CD14-positive monocyte (primary cell): ENCODE measurements at regions not wholly inside any gene's neighbourhood (a gene's known extent, or its start where the extent isn't known, plus 50 kb on each side); places are given as distances from the start of the nearest gene placed in this dataset.

Experiments used
- DNase-seq, 3 donors: peaks; one replicate each; pipeline ENCODE4 v3.0.0-alpha.2; 2011 to 2022
- H2AFZ ChIP-seq: 2 replicates; pipeline ENCODE4 v1.6.0; 2012; ENCODE audit warnings: mild to moderate bottlenecking, low read depth, low read length, inconsistent platforms; ENCODE audit not compliant: insufficient read depth, poor library complexity, severe bottlenecking
- H3K27ac ChIP-seq, 2 donors: 1 replicate in 1 of 2; 2 replicates in 1 of 2; pipeline ENCODE4 v1.5.1; 2012 to 2013; ENCODE audit warnings: low read length in 2 of 2, control low read depth in 1 of 2, inconsistent platforms in 1 of 2, low read depth in 1 of 2, mild to moderate bottlenecking in 1 of 2
- H3K27me3 ChIP-seq, 2 donors: one replicate each; pipeline versions ENCODE4 v1.6.0 to v1.6.1; 2011 to 2013; ENCODE audit warnings: low read length in 2 of 2; ENCODE audit not compliant: control insufficient read depth in 2 of 2, insufficient read depth in 2 of 2
- H3K36me3 ChIP-seq, 2 donors: replicated peaks in 1 of 2; 1 replicate in 1 of 2; 2 replicates in 1 of 2; pipeline versions ENCODE4 v1.5.1 to v1.6.1; 2012 to 2013; ENCODE audit warnings: low read length in 2 of 2, control low read depth in 1 of 2, inconsistent platforms in 1 of 2, mild to moderate bottlenecking in 1 of 2; ENCODE audit not compliant: insufficient read depth in 2 of 2, control insufficient read depth in 1 of 2
- H3K4me1 ChIP-seq, 2 donors: 1 replicate in 1 of 2; 2 replicates in 1 of 2; pipeline versions ENCODE4 v1.5.1 to v1.6.1; 2012 to 2013; ENCODE audit warnings: low read length in 2 of 2, control low read depth in 1 of 2, inconsistent platforms in 1 of 2, mild to moderate bottlenecking in 1 of 2, moderate library complexity in 1 of 2; ENCODE audit not compliant: insufficient read depth in 2 of 2, control insufficient read depth in 1 of 2
- H3K4me2 ChIP-seq: replicated peaks from 2 replicates; pipeline ENCODE3; 2012; ENCODE audit warnings: low read length, moderate library complexity, mild to moderate bottlenecking; ENCODE audit not compliant: poor library complexity, severe bottlenecking; ENCODE audit errors: extremely low read depth
- H3K4me3 ChIP-seq, 3 experiments: fragments of 200-600 bp in 1 of 3; sonication (generic) in 1 of 3; replicated peaks in 1 of 3; 1 replicate in 2 of 3; 2 replicates in 1 of 3; pipeline ENCODE4 v1.5.1; 2011 to 2013; ENCODE audit warnings: low read length in 3 of 3, mild to moderate bottlenecking in 3 of 3, control low read depth in 2 of 3, low read depth in 2 of 3, inconsistent platforms in 1 of 3, moderate library complexity in 1 of 3
- H3K79me2 ChIP-seq: 2 replicates; pipeline ENCODE4 v1.6.0; 2012; ENCODE audit warnings: mild to moderate bottlenecking, control low read depth, inconsistent platforms, low read length, moderate library complexity; ENCODE audit not compliant: insufficient read depth
- H3K9ac ChIP-seq: 2 replicates; pipeline ENCODE4 v1.6.0; 2017; ENCODE audit warnings: low read length, mild to moderate bottlenecking; ENCODE audit not compliant: insufficient read depth, poor library complexity, severe bottlenecking
- H3K9me3 ChIP-seq, 2 donors: replicated peaks in 1 of 2; 1 replicate in 1 of 2; 2 replicates in 1 of 2; pipeline versions ENCODE4 v1.5.1 to v1.6.1; 2012 to 2013; ENCODE audit warnings: low read length in 2 of 2, control low read depth in 1 of 2; ENCODE audit not compliant: control insufficient read depth in 1 of 2, insufficient read depth in 1 of 2
- H4K20me1 ChIP-seq: 2 replicates; pipeline ENCODE4 v1.6.0; 2012; ENCODE audit warnings: mild to moderate bottlenecking, low read length, control low read depth, moderate library complexity; ENCODE audit not compliant: insufficient read depth
- H3K27ac Mint-ChIP-seq, 7 donors: one replicate each; pipeline ENCODE4 v1.8.0; 2020; ENCODE audit warnings: mild to moderate bottlenecking in 7 of 7, mixed read lengths in 7 of 7, moderate library complexity in 6 of 7, inconsistent platforms in 2 of 7
- H3K27me3 Mint-ChIP-seq, 3 donors: one replicate each; pipeline ENCODE4 v1.8.0; 2021 to 2022; ENCODE audit warnings: low read depth in 3 of 3, mild to moderate bottlenecking in 3 of 3, mixed read lengths in 3 of 3, moderate library complexity in 3 of 3, inconsistent platforms in 1 of 3
- H3K36me3 Mint-ChIP-seq, 2 donors: one replicate each; pipeline ENCODE4 v1.8.0; 2020; ENCODE audit warnings: mixed read lengths in 2 of 2, inconsistent platforms in 1 of 2, mild to moderate bottlenecking in 1 of 2
- H3K4me1 Mint-ChIP-seq: one replicate; pipeline ENCODE4 v1.8.0; 2020; ENCODE audit warnings: mild to moderate bottlenecking, mixed read lengths
- H3K4me3 Mint-ChIP-seq, 2 donors: one replicate each; pipeline ENCODE4 v1.8.0; 2020; ENCODE audit warnings: mild to moderate bottlenecking in 2 of 2, mixed read lengths in 2 of 2, moderate library complexity in 1 of 2
- H3K9me3 Mint-ChIP-seq, 7 donors: one replicate each; pipeline ENCODE4 v1.8.0; 2020 to 2022; ENCODE audit warnings: mixed read lengths in 7 of 7, mild to moderate bottlenecking in 6 of 7, moderate library complexity in 6 of 7, inconsistent platforms in 2 of 7
- CTCF ChIP-seq: fragments of 200-600 bp; IDR thresholded peaks from one replicate; pipeline ENCODE4 v1.8.0; 2022; ENCODE audit warnings: antibody characterized with exemption, mild to moderate bottlenecking
- WGBS: methylation state at CpG from one replicate; pipeline ENCODE4 v1.1.5; 2013; ENCODE audit warnings: missing lambda C conversion rate; ENCODE audit not compliant: insufficient coverage; 5-methylcytosine and 5-hydroxymethylcytosine counted together
- intact Hi-C, 2 donors: fragments of 100-400 bp; cut with micrococcal nuclease; formaldehyde crosslinking; loops; one replicate each; pipeline versions ENCODE4 v1.15.0 to v1.15.1; 2023

GRCh38 chr17:77611791-77612502 is 346.6 kb upstream of the TNRC6C start:
- no peaks in the 10 kb centered on the region for H3K27me3 ChIP-seq
- peaks cover 0 to 2% (median 0%) of the 10 kb centered on the region in 7 donors for H3K9me3 Mint-ChIP-seq
- H3K27ac Mint-ChIP-seq: peak overlapping the region in 1 of 7 donors; percentile 14
- H3K79me2 ChIP-seq: no peaks in the 10 kb centered on the region
- intact Hi-C loops: no loop called here
- H3K4me1 Mint-ChIP-seq: peaks cover 27% of the 10 kb centered on the region
- H3K4me3 ChIP-seq: no peak overlapping the region
- peaks cover 22 to 23% of the 10 kb centered on the region in 2 donors for H3K4me1 ChIP-seq
- WGBS: 83% methylated on average over 13 of the region's 16 CpGs
- no peak for DNase-seq
- peaks cover 3 to 10% (median 4%) of the 10 kb centered on the region in 3 donors for H3K27me3 Mint-ChIP-seq
- H3K4me3 Mint-ChIP-seq: peak overlapping the region in 1 of 2 donors; percentile 60
- H3K27ac ChIP-seq: no peak overlapping the region
- H2AFZ ChIP-seq: no peak overlapping the region
- no peak overlapping the region for H3K9ac ChIP-seq
- H3K4me2 ChIP-seq: no peak overlapping the region
- no peaks in the 10 kb centered on the region for H3K36me3 Mint-ChIP-seq
- no peak for TF ChIP-seq CTCF
- no peaks in the 10 kb centered on the region for H3K36me3 ChIP-seq
- no peaks in the 10 kb centered on the region for H3K9me3 ChIP-seq
- H4K20me1 ChIP-seq: no peaks in the 10 kb centered on the region

- Histone ChIP-seq H3K79me2 (no peaks in the 10 kb centered on the region), H3K9me3 (no peaks in the 10 kb centered on the region), H3K4me3 (no peak overlapping the region), H3K9ac (no peak overlapping the region), H3K4me1 (peaks cover 22 to 23% of the 10 kb centered on the region in 2 donors), H3K4me2 (no peak overlapping the region), H3K27me3 (no peaks in the 10 kb centered on the region), H3K27ac (no peak overlapping the region), H2AFZ (no peak overlapping the region), H3K36me3 (no peaks in the 10 kb centered on the region), H4K20me1 (no peaks in the 10 kb centered on the region)
- intact Hi-C loops: no loop called here
- no peak overlapping the region for H3K27ac Mint-ChIP-seq
- no peak for DNase-seq
- H3K4me1 Mint-ChIP-seq: peaks cover 29% of the 10 kb centered on the region
- 100% methylated on average over 2 of the region's 7 CpGs for WGBS
- H3K9me3 Mint-ChIP-seq: peaks cover 0 to 2% (median 0%) of the 10 kb centered on the region in 7 donors
- H3K36me3 Mint-ChIP-seq: no peaks in the 10 kb centered on the region
- TF ChIP-seq CTCF: no peak
- peaks cover 5 to 10% (median 8%) of the 10 kb centered on the region in 3 donors for H3K27me3 Mint-ChIP-seq
- no peak overlapping the region for H3K4me3 Mint-ChIP-seq
Measured at GRCh38 chr17:77613218-77613617, 345.3 kb upstream of the TNRC6C start.
